Neural cell (in vitro differentiated cells): ENCODE measurements at regions not wholly inside any gene's neighbourhood (a gene's known extent, or its start where the extent isn't known, plus 50 kb on each side); places are given as distances from the start of the nearest gene placed in this dataset.

Experiments used
- EP300 ChIP-seq: fragments of 450-650 bp; conservative IDR thresholded peaks from 2 replicates; pipeline ENCODE4 v1.6.1; 2014; ENCODE audit warnings: antibody characterized with exemption, mild to moderate bottlenecking, moderate library complexity; ENCODE audit not compliant: poor library complexity, severe bottlenecking
- TF ChIP-seq, protein P1 (sequence below): fragments of 450-650 bp; IDR thresholded peaks from 2 replicates; pipeline ENCODE4 v1.5.1; 2014; ENCODE audit warnings: antibody characterized with exemption, mild to moderate bottlenecking, moderate library complexity; ENCODE audit not compliant: poor library complexity, severe bottlenecking
- TF ChIP-seq, protein P2 (sequence below): IDR thresholded peaks from 2 replicates; pipeline ENCODE4 v1.6.1; 2012; ENCODE audit warnings: borderline replicate concordance

DNA sequence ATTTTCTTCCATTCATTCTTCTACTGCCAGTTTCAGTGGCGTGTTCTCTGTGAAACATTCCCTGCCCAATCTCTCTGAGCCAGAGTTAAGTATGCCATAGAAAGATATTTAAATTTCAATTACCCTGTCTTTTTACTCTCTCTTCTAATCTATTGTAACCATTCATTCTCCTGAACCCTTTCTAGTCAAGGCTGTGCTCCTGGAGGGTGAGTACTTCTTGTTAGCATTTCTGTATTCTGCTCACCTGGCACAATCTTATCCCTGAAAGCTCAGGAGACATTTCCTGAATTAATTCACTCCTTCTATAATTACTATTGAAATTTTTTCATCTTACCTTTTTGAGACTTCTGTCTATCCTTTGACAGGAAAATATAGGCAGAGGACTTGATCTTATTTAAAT lies 271.7 kb downstream of the HGF start:
- TF ChIP-seq, protein P1, sequence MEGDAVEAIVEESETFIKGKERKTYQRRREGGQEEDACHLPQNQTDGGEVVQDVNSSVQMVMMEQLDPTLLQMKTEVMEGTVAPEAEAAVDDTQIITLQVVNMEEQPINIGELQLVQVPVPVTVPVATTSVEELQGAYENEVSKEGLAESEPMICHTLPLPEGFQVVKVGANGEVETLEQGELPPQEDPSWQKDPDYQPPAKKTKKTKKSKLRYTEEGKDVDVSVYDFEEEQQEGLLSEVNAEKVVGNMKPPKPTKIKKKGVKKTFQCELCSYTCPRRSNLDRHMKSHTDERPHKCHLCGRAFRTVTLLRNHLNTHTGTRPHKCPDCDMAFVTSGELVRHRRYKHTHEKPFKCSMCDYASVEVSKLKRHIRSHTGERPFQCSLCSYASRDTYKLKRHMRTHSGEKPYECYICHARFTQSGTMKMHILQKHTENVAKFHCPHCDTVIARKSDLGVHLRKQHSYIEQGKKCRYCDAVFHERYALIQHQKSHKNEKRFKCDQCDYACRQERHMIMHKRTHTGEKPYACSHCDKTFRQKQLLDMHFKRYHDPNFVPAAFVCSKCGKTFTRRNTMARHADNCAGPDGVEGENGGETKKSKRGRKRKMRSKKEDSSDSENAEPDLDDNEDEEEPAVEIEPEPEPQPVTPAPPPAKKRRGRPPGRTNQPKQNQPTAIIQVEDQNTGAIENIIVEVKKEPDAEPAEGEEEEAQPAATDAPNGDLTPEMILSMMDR, result no peak
- TF ChIP-seq, protein P2, sequence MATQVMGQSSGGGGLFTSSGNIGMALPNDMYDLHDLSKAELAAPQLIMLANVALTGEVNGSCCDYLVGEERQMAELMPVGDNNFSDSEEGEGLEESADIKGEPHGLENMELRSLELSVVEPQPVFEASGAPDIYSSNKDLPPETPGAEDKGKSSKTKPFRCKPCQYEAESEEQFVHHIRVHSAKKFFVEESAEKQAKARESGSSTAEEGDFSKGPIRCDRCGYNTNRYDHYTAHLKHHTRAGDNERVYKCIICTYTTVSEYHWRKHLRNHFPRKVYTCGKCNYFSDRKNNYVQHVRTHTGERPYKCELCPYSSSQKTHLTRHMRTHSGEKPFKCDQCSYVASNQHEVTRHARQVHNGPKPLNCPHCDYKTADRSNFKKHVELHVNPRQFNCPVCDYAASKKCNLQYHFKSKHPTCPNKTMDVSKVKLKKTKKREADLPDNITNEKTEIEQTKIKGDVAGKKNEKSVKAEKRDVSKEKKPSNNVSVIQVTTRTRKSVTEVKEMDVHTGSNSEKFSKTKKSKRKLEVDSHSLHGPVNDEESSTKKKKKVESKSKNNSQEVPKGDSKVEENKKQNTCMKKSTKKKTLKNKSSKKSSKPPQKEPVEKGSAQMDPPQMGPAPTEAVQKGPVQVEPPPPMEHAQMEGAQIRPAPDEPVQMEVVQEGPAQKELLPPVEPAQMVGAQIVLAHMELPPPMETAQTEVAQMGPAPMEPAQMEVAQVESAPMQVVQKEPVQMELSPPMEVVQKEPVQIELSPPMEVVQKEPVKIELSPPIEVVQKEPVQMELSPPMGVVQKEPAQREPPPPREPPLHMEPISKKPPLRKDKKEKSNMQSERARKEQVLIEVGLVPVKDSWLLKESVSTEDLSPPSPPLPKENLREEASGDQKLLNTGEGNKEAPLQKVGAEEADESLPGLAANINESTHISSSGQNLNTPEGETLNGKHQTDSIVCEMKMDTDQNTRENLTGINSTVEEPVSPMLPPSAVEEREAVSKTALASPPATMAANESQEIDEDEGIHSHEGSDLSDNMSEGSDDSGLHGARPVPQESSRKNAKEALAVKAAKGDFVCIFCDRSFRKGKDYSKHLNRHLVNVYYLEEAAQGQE, result no peak
- no peak for TF ChIP-seq EP300
